GM10266 (cell line): ENCODE measurements at regions not wholly inside any gene's neighbourhood (a gene's known extent, or its start where the extent isn't known, plus 50 kb on each side); places are given as distances from the start of the nearest gene placed in this dataset.

Experiments
- DNase-seq: peaks from one replicate; pipeline ENCODE4 v3.0.0; 2012; ENCODE audit errors: extremely low spot score
- CTCF ChIP-seq: IDR thresholded peaks from 2 replicates; pipeline ENCODE4 v1.5.1; 2012; ENCODE audit warnings: mild to moderate bottlenecking, low read depth; ENCODE audit not compliant: control insufficient read depth, insufficient read depth; ENCODE audit errors: missing control alignments

DNA sequence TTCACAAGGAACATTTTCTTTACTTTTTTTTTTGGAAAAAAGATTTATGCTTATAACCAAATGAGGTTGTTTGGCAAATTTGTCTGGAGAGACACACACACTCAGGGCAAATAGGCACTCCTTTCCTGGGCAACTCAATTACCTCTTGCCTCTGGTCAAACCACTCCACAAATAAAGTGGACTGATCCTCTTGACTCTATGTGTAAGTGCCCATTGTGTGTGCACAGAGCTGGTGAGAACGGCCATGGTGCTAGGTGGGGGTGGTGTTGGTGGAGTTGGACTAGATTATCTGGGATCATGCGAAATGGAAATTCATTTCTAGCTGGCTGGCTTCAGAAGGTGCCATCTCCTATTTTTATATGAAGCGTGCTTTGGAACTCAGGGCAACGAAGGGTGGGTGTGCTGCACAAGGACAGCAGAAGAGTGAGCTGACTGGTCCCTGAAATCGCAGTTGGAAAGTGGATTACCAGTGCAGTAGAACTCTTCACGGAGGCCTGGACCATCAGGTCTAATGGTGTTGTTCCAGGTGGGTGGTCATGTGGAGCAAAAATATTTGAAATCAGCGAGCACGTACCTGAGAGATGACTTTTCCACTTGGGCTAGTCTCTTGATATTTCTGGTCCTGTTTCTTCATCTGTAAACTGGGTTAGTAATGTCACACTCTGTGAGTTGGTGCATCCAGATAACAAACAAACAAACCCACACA is 149.9 kb downstream of the RPIA start:
- no peak for TF ChIP-seq CTCF
- DNase-seq = no peak

- TF ChIP-seq CTCF = no peak
- DNase-seq = no peak
Measured at GRCh38 chr2:88842656-88843460, 151.4 kb downstream of the RPIA start.

DNA sequence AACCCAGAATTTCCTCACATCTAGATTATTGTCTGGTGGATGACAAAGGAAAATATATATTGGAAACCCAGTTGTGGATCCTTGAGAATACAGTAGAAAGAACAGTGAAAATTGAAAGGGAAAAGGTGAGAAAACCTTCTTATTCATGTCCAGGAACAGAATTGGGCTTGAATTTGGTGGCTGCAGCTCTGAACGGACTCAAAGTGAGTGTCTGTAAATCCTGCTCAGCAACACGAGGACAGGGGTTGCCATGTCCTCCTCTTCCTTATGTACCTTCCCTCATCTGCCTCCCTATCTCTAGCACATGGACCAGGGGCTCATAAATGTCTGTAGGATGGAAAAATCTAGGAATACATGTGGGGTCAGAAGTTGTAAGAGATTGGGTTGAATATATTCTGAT is 152.2 kb downstream of the RPIA start:
- TF ChIP-seq CTCF = no peak

GRCh38 chr2:88844960-88845359 is 153.5 kb downstream of the RPIA start:
- DNase-seq = no peak
- TF ChIP-seq CTCF = no peak

More for the DNA sequence above, 152.2 kb downstream of the RPIA start:
- no peak for DNase-seq

GRCh38 chr2:88845772-88846661 is 154.5 kb downstream of the RPIA start:
- peak; percentile 61 for DNase-seq

More at GRCh38 chr2:88845772-88846661, 154.5 kb downstream of the RPIA start:
- no peak for TF ChIP-seq CTCF
